C4-2B (cell line): ENCODE measurements at regions not wholly inside any gene's neighbourhood (a gene's known extent, or its start where the extent isn't known, plus 50 kb on each side); places are given as distances from the start of the nearest gene placed in this dataset.
A peak's percentile ranks its signal among the peaks of the same experiment; 100 is the strongest.

Experiments used
- H3K27ac ChIP-seq: fragments of 450-650 bp; 2 replicates; pipeline ENCODE4 v1.5.1; 2017
- ZFX ChIP-seq: fragments of 450-650 bp; IDR thresholded peaks from 2 replicates; pipeline ENCODE4 v1.6.1; 2017
- TF ChIP-seq, protein P1 (sequence below): fragments of 450-650 bp; conservative IDR thresholded peaks from 2 replicates; pipeline ENCODE4 v1.5.1; 2017; ENCODE audit warnings: mild to moderate bottlenecking

DNA sequence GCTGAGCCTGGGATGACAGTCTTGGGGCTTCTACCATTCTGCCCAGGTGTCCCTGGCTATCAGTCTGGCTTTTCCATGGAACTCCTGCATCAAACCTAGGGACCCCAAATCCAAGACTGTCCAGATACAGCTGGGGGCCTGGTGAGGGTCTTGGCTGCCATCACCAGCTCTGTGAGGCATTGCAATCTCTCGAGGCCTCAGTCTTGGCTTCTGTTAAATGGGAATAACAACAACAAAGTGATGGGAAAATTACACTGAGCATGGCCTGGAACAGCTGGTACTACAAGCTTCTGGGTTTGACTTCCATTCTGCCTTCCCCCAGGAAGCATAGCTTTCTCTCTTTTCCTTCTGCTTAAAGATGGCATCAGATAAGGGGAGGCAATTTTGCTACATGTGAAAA, 50.0 kb upstream of the LCTL start:
- peak overlapping the region; percentile 74; the same call in 1 of the 2 replicates for H3K27ac ChIP-seq
- TF ChIP-seq, protein P1, sequence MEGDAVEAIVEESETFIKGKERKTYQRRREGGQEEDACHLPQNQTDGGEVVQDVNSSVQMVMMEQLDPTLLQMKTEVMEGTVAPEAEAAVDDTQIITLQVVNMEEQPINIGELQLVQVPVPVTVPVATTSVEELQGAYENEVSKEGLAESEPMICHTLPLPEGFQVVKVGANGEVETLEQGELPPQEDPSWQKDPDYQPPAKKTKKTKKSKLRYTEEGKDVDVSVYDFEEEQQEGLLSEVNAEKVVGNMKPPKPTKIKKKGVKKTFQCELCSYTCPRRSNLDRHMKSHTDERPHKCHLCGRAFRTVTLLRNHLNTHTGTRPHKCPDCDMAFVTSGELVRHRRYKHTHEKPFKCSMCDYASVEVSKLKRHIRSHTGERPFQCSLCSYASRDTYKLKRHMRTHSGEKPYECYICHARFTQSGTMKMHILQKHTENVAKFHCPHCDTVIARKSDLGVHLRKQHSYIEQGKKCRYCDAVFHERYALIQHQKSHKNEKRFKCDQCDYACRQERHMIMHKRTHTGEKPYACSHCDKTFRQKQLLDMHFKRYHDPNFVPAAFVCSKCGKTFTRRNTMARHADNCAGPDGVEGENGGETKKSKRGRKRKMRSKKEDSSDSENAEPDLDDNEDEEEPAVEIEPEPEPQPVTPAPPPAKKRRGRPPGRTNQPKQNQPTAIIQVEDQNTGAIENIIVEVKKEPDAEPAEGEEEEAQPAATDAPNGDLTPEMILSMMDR: no peak
- TF ChIP-seq ZFX: no peak

DNA sequence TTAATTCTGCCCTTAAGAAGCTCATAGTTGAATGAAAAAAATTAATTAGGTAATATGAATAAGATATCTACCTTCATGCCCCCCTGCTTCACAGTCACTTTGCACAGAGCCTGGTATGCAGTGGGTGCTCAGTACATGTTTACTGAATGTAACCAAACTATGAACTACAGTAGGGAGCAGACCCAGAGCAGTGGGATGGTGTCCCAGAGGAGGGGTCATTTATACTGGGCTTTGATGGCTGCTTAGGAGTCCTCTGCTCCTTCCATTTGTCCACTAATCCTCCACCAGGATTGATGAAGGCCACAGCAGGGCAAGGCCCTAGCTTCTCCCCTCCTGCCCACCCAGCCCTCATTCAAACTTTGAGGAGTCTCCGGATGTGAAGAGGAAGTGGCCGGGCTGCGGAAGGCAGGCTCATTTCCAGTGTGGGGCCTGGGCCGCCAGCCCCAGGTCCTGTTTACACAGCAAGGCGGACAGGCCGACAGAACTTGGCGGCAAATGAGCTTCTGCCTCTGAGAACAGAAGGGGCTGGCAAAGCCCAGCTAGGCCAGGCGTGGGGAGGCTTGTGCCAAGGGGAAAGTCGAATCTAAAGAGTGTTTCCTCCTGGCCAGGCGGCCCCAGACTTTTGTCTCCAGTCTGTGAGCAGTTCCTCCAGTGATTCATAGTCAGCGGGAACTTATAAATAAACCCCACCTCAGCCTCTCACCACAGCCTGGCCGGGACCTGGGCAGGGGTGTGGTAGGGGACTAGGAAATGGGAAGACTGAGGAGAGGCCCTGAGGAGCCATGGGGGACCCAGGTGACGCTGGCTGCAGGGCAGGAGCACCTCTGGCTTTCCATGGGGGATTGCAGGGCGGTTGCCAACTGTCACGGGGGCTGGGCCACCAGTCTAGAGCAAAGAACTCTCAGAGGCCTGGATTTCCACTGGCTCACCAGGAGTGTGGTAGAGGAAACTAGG, 51.6 kb upstream of the LCTL start:
- peak overlapping the region; percentile 74 for H3K27ac ChIP-seq
- TF ChIP-seq, protein P1: no peak
- TF ChIP-seq ZFX: peak; percentile 73

DNA sequence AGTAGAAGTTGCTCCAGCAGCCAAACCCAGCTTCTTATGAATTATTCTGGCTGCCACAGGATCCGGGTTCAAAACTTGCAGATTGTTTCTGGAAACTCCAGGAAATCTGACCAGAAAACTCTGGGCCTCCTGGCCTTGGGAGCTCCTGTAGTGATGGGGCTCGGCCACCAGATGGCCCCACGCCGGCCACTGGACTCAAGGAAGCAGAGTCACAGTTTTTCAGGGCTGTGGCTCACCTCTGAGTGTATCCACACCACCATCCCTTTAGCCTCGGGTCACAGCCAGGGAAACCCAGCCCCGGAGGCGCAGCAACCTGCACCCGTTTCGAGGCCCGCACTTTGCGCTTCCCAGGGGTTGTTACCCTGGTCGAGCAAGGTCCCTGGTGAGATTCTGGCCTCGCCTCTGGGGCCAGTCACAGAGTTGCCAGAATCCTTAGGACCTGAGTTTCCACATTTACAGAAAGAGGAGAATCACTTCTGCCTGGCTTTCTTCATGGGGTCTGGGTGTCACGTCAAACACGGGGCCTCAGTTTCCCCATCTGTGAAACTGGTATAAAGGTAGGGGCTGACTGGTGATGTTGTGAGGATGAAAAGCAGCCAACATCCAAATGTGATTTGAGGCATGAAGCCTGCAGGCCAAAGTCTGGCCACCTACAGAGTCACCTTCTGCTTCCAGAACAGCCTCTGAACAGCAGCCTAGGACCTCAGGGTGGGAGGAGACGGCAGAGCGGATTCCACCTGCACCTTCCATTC, 53.5 kb upstream of the LCTL start:
- H3K27ac ChIP-seq: peak overlapping the region; percentile 74
- TF ChIP-seq, protein P1: peak; percentile 97
- no peak for TF ChIP-seq ZFX

DNA sequence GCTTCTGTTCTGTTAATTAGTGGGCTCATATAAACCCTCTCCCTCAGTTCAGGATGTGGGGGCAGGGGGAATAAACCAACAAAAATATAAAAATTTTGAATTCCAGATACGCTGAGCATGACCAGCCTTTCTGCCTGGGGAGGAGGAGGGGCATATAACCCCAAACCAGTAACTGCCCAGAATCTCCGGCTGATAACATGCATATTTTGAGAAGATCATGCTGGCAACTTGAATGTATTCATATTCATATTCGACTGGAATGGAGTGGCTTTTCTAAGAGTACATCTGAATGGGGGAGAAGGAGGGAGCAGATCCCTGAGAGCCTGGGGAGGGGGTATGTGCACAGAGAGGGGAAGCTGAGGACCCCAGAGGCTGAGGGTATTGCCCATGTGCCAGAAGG, 54.5 kb upstream of the LCTL start:
- TF ChIP-seq, protein P1: no peak
- TF ChIP-seq ZFX: no peak
- no peak overlapping the region for H3K27ac ChIP-seq

DNA sequence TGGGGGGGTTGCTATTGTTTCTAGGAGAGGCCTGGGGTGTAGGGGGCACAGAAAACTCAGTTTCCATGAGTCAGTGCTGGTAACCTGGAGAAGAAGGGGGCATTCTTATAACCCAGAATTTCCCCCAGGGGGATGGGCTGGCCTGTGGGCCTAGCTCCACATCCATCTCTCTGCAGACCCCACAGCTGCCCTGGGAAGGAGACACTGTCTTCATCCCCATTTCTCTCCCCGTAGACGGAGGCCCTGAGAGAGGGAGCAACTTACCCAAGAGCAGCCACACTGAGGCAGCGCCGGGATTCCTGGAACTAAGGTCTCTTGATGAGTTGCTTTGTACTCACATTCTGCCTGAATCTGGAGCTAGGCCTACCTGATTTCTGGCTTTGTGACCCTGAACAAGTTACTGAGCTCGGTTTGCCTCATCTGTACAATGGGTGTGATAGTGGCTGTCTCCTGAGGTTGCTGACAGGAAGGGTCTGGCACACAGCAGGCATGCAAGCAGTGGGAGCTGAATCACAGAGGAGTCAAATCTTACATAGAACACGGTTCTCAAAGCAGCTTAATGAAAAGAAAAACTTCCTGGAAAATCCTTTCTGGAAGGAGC, 55.0 kb upstream of the LCTL start:
- TF ChIP-seq, protein P1: no peak
- no peak for TF ChIP-seq ZFX
- H3K27ac ChIP-seq: no peak overlapping the region

DNA sequence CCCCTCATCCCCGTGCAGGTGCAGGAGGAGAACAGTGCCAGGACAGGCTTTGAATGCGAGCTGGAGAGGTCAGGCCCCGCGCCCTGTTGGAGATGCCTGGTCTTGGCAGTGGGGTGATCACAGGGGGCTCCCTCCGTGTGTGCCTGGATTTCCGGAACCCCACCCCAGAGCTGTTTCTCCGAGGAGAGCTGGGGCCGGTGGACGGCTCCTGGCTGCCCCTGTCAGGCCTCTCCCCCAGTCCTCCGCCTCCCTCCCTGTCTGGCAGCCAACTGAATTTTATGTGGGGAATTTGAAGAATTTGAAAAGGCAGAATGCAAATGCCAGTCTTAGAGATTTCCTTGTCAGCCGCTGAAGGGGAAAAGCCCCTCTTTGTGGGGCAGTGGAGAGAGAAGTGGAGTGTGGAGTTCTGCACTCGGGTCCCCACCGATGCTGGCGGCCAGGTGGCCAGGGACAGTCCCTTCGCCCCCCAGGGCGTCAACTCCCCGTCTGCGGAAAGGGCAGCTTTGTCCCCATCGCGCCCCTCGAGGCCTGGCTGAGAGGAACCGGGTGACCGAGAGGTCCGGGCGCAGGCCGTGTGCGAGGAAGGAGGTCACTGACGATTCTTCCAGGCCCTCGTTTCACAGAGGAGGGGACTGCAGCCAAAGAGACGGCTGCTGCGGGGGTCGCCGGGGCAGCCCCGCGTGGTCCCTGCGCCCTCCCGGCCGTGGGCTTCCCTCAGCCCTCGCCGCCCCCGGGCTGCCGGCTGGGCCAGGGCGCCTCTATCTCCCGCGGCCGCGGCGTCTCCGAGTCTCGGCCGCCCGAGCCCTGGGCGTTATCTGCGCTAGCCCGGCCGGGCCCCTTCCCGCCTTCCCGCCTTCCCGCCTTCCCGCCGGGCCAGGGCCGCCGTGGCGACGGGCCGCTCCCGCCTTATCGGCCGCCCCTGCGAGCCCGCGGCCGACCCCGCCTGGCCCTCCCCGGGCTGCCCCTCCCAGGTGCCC, 56.0 kb upstream of the LCTL start:
- TF ChIP-seq, protein P1: no peak
- no peak for TF ChIP-seq ZFX
- H3K27ac ChIP-seq: no peak overlapping the region
